ENCODE measurements at regions not wholly inside any gene's neighbourhood (a gene's known extent, or its start where the extent isn't known, plus 50 kb on each side); places are given as distances from the start of the nearest gene placed in this dataset.

- Histone ChIP-seq H3K27ac (ENCODE audit: low read depth, low read length) (no peak overlapping the region), H4K20me1 (ENCODE audit: control insufficient read depth, insufficient read depth, low read depth, low read length) (no peaks in the 10 kb centered on the region), H3K4me1 (ENCODE audit: control insufficient read depth, low read length) (no peaks in the 10 kb centered on the region), H3K36me3 (ENCODE audit: control insufficient read depth, low read length) (no peaks in the 10 kb centered on the region), H3K79me2 (ENCODE audit: control insufficient read depth, low read length) (no peaks in the 10 kb centered on the region), H3K4me3 (ENCODE audit: low read length) (no peak overlapping the region), H3F3A (ENCODE audit: control insufficient read depth, insufficient read depth) (no peaks in the 10 kb centered on the region), H3K9me2 (replicated peaks; ENCODE audit: control insufficient read depth, low read length) (no peaks in the 10 kb centered on the region), H3K9me3 (ENCODE audit: control insufficient read depth, insufficient read depth, low read length) (no peaks in the 10 kb centered on the region), H3K4me2 (ENCODE audit: low read length) (no peak overlapping the region), H3K27me3 (ENCODE audit: control insufficient read depth, low read length) (peaks cover 7% of the 10 kb centered on the region; the same call in 1 of the 2 replicates)
- TF ChIP-seq CTCF (IDR thresholded peaks at IDR 0.05; ENCODE audit: low read depth, low read length, poor library complexity, severe bottlenecking) (no peak), EZH2phosphoT487 (IDR thresholded peaks at IDR 0.05; ENCODE audit: borderline replicate concordance, low read length) (no peak)
Measured at GRCh38 chr1:60924964-60925798, 157.2 kb upstream of the NFIA start.

GRCh38 chr1:60924165-60924564 is 158.2 kb upstream of the NFIA start:
- TF ChIP-seq CTCF (IDR thresholded peaks at IDR 0.05; ENCODE audit: low read depth, low read length, poor library complexity, severe bottlenecking) (no peak), EZH2phosphoT487 (IDR thresholded peaks at IDR 0.05; ENCODE audit: borderline replicate concordance, low read length) (no peak)
- no peak overlapping the region for H3K4me3 ChIP-seq (ENCODE audit: low read length)

GRCh38 chr1:60923389-60924087 is 158.8 kb upstream of the NFIA start:
- H3K9me2 ChIP-seq (replicated peaks; ENCODE audit: control insufficient read depth, low read length): no peaks in the 10 kb centered on the region
- H3K4me2 ChIP-seq (ENCODE audit: low read length): no peak overlapping the region
- H3K27me3 ChIP-seq (ENCODE audit: control insufficient read depth, low read length): peaks cover 7% of the 10 kb centered on the region; the same call in 1 of the 2 replicates
- TF ChIP-seq CTCF (IDR thresholded peaks at IDR 0.05; ENCODE audit: low read depth, low read length, poor library complexity, severe bottlenecking): no peak
- no peak for TF ChIP-seq EZH2phosphoT487 (IDR thresholded peaks at IDR 0.05; ENCODE audit: borderline replicate concordance, low read length)
- H3K9me3 ChIP-seq (ENCODE audit: control insufficient read depth, insufficient read depth, low read length): no peaks in the 10 kb centered on the region
- H3F3A ChIP-seq (ENCODE audit: control insufficient read depth, insufficient read depth): no peaks in the 10 kb centered on the region
- H3K27ac ChIP-seq (ENCODE audit: low read depth, low read length): no peak overlapping the region
- H3K79me2 ChIP-seq (ENCODE audit: control insufficient read depth, low read length): no peaks in the 10 kb centered on the region
- no peaks in the 10 kb centered on the region for H3K36me3 ChIP-seq (ENCODE audit: control insufficient read depth, low read length)
- no peaks in the 10 kb centered on the region for H4K20me1 ChIP-seq (ENCODE audit: control insufficient read depth, insufficient read depth, low read depth, low read length)
- no peak overlapping the region for H3K4me3 ChIP-seq (ENCODE audit: low read length)
- no peaks in the 10 kb centered on the region for H3K4me1 ChIP-seq (ENCODE audit: control insufficient read depth, low read length)

More at GRCh38 chr1:60924165-60924564, 158.2 kb upstream of the NFIA start:
- H3K9me2 ChIP-seq (replicated peaks; ENCODE audit: control insufficient read depth, low read length): no peaks in the 10 kb centered on the region
- H3K79me2 ChIP-seq (ENCODE audit: control insufficient read depth, low read length): no peaks in the 10 kb centered on the region
- H3F3A ChIP-seq (ENCODE audit: control insufficient read depth, insufficient read depth): no peaks in the 10 kb centered on the region
- H3K4me2 ChIP-seq (ENCODE audit: low read length): no peak overlapping the region
- no peaks in the 10 kb centered on the region for H3K9me3 ChIP-seq (ENCODE audit: control insufficient read depth, insufficient read depth, low read length)
- no peaks in the 10 kb centered on the region for H4K20me1 ChIP-seq (ENCODE audit: control insufficient read depth, insufficient read depth, low read depth, low read length)
- no peaks in the 10 kb centered on the region for H3K4me1 ChIP-seq (ENCODE audit: control insufficient read depth, low read length)
- H3K36me3 ChIP-seq (ENCODE audit: control insufficient read depth, low read length): no peaks in the 10 kb centered on the region
- peaks cover 7% of the 10 kb centered on the region; the same call in 1 of the 2 replicates for H3K27me3 ChIP-seq (ENCODE audit: control insufficient read depth, low read length)
- H3K27ac ChIP-seq (ENCODE audit: low read depth, low read length): no peak overlapping the region

All from DOHH2 (cell line).